Dedifferentiated amniotic fluid mesenchymal stem cell (primary cell): ENCODE measurements at regions not wholly inside any gene's neighbourhood (a gene's known extent, or its start where the extent isn't known, plus 50 kb on each side); places are given as distances from the start of the nearest gene placed in this dataset.

Experiments used
- DNase-seq: peaks from one replicate; pipeline ENCODE4 v3.0.0-alpha.2; 2016; ENCODE audit errors: extremely low spot score

GRCh38 chr16:86362155-86362849, 148.0 kb upstream of the FOXF1 start:
- no peak for DNase-seq

GRCh38 chr16:86363057-86363490, 147.3 kb upstream of the FOXF1 start:
- peak; percentile 90 for DNase-seq

GRCh38 chr16:86363836-86364618, 146.3 kb upstream of the FOXF1 start:
- no peak for DNase-seq

- DNase-seq, result no peak
Measured at GRCh38 chr16:86364653-86365380, 145.5 kb upstream of the FOXF1 start.

- no peak for DNase-seq
Measured at GRCh38 chr16:86365513-86366273, 144.6 kb upstream of the FOXF1 start.

- no peak for DNase-seq
Measured at GRCh38 chr16:86366481-86366880, 143.8 kb upstream of the FOXF1 start.

- DNase-seq, result no peak
Measured at GRCh38 chr16:86367291-86368072, 142.8 kb upstream of the FOXF1 start.

GRCh38 chr16:86368261-86368660, 142.1 kb upstream of the FOXF1 start:
- DNase-seq, result no peak

- no peak for DNase-seq
Measured at GRCh38 chr16:86370062-86370461, 140.3 kb upstream of the FOXF1 start.

GRCh38 chr16:86371083-86371803, 139.1 kb upstream of the FOXF1 start:
- no peak for DNase-seq

GRCh38 chr16:86372193-86372592, 138.1 kb upstream of the FOXF1 start:
- DNase-seq, result no peak

GRCh38 chr16:86373276-86373901, 136.9 kb upstream of the FOXF1 start:
- no peak for DNase-seq

- DNase-seq, result no peak
Measured at GRCh38 chr16:86374603-86375130, 135.7 kb upstream of the FOXF1 start.

GRCh38 chr16:86375364-86375763, 135.0 kb upstream of the FOXF1 start:
- DNase-seq, result peak; percentile 39

GRCh38 chr16:86375851-86376250, 134.5 kb upstream of the FOXF1 start:
- no peak for DNase-seq

GRCh38 chr16:86376837-86377236, 133.5 kb upstream of the FOXF1 start:
- no peak for DNase-seq

GRCh38 chr16:86377251-86378022, 132.9 kb upstream of the FOXF1 start:
- DNase-seq, result no peak

- DNase-seq, result no peak
Measured at GRCh38 chr16:86378128-86378527, 132.2 kb upstream of the FOXF1 start.
